ENCODE measurements at regions not wholly inside any gene's neighbourhood (a gene's known extent, or its start where the extent isn't known, plus 50 kb on each side); places are given as distances from the start of the nearest gene placed in this dataset.
"Not testable (repeated sequence)": the region's sequence is repeated elsewhere in the genome, so short reads cannot be mapped to it uniquely, and the experiment has no call there.

GRCh38 chr10:38362514-38362913, 268.4 kb downstream of the ZNF37A start:
- not testable (repeated sequence) for DNase-seq

GRCh38 chr10:38364073-38364472, 269.9 kb downstream of the ZNF37A start:
- DNase-seq, result not testable (repeated sequence)

GRCh38 chr10:38365917-38366316, 271.8 kb downstream of the ZNF37A start:
- peak in 13 of 56 donors; percentile 0 to 38 (median 3) for DNase-seq

- not testable (repeated sequence) for DNase-seq
Observed at GRCh38 chr10:38383800-38384199, 289.7 kb downstream of the ZNF37A start.

GRCh38 chr10:38386869-38387268, 292.7 kb downstream of the ZNF37A start:
- DNase-seq, result not testable (repeated sequence)

- not testable (repeated sequence) for DNase-seq
Observed at GRCh38 chr10:38390725-38391124, 296.6 kb downstream of the ZNF37A start.

- DNase-seq, result not testable (repeated sequence)
Observed at GRCh38 chr10:38395465-38395864, 301.3 kb downstream of the ZNF37A start.

- DNase-seq, result not testable (repeated sequence)
Observed at GRCh38 chr10:38396178-38396954, 302.2 kb downstream of the ZNF37A start.

GRCh38 chr10:38401565-38401964, 307.4 kb downstream of the ZNF37A start:
- not testable (repeated sequence) for DNase-seq

- peak; percentile 4 to 96 (median 84) for DNase-seq
Observed at GRCh38 chr10:38402442-38403346, 308.6 kb downstream of the ZNF37A start.

- DNase-seq, result not testable (repeated sequence)
Observed at GRCh38 chr10:38403347-38404117, 309.4 kb downstream of the ZNF37A start.

- DNase-seq, result not testable (repeated sequence)
Observed at GRCh38 chr10:38423634-38424033, 329.5 kb downstream of the ZNF37A start.

GRCh38 chr10:38430242-38430641, 336.1 kb downstream of the ZNF37A start:
- not testable (repeated sequence) for DNase-seq

- DNase-seq, result not testable (repeated sequence)
Observed at GRCh38 chr10:38437359-38437758, 343.2 kb downstream of the ZNF37A start.

GRCh38 chr10:38448614-38449355, 354.6 kb downstream of the ZNF37A start:
- not testable (repeated sequence) for DNase-seq

GRCh38 chr10:38449618-38450017, 355.5 kb downstream of the ZNF37A start:
- DNase-seq, result not testable (repeated sequence)

GRCh38 chr10:38450372-38451057, 356.4 kb downstream of the ZNF37A start:
- DNase-seq, result not testable (repeated sequence)

GRCh38 chr10:38451306-38451967, 357.3 kb downstream of the ZNF37A start:
- not testable (repeated sequence) for DNase-seq
